HG03354 (cell line): ENCODE measurements at regions not wholly inside any gene's neighbourhood (a gene's known extent, or its start where the extent isn't known, plus 50 kb on each side); places are given as distances from the start of the nearest gene placed in this dataset.

Experiments
- ATAC-seq: cut with Tn5 transposase; IDR thresholded peaks from one replicate; pipeline ENCODE4 v1.9.1; 2021; ENCODE audit warnings: mild to moderate bottlenecking; ENCODE audit not compliant: unreplicated experiment, poor library complexity, severe bottlenecking

DNA sequence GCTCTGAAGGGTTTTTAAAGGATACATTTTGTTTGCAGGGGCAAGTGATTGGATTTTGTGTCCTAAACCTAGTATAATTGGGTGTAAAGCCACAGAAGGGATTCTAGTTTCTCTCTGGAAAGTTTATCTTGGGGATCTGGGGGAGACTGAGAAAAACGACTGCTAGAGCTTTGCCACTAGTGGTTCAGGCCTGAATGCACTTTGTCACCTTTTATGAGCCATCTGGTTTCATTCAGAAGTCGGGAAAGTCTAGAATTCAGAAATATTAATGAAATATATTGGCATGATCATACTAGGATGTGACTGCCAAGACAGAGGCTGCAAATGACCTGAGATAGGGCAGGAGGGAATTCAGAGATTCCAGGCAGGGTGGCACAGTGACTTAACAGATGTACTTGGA lies 111.5 kb upstream of the KCNK2 start:
- ATAC-seq = no peak

DNA sequence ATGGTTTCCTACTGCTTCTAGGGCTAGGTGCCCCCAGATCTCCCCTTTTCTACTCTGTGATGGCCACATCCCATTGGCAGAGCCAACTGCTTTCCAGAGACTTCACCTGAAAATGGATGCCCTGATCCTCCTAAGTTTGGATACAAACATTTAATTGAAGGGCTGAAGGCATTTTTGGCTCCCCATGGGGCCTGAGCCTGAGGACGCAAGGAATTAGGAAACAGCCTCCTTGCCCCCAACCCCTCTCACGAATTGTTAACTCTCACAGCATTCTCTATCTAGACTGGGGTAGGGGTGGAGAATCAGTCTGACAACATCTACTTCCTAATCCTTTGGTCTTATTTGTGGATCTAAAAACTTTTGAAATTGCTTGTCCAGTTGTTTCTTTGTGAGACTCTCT lies 108.5 kb upstream of the KCNK2 start:
- no peak for ATAC-seq

DNA sequence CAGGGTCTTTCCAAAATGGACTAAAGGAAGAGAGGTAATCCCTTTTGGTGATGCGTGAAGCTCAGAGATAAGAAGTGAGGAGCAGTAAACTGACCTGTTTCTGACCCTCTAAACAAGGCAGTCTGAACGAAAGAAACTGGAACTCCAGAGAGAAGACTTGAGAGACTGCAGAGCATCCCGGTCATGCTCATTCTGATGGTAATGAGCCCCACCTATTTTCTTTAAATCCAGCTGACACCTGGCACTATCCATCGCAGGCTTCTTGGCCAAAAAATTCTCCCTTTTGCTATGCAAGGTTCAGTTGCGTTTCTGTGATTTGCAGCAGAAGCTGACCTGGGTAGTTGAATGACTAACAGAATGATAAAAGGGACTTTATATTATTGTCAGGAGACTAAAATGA lies 105.9 kb upstream of the KCNK2 start:
- no peak for ATAC-seq

DNA sequence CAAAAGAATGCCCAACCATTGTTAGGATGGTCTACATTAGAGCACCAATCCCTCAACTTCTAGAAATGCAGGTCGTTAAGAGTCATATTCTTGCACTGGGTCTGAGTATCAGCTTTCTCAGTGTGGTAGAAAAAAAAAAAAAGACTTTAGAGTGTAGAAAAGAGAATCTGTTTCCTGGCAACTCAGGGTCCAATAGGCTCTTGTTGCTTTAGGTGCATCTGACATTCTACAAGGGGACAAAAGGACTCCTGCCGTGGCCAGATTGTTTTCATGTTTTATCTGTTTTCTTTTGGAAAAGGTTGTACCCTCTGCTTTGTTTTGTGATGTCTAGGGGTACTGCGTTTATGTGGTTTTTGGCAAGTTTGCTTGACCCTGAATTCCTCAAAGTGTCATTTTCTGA lies 105.4 kb upstream of the KCNK2 start:
- no peak for ATAC-seq

DNA sequence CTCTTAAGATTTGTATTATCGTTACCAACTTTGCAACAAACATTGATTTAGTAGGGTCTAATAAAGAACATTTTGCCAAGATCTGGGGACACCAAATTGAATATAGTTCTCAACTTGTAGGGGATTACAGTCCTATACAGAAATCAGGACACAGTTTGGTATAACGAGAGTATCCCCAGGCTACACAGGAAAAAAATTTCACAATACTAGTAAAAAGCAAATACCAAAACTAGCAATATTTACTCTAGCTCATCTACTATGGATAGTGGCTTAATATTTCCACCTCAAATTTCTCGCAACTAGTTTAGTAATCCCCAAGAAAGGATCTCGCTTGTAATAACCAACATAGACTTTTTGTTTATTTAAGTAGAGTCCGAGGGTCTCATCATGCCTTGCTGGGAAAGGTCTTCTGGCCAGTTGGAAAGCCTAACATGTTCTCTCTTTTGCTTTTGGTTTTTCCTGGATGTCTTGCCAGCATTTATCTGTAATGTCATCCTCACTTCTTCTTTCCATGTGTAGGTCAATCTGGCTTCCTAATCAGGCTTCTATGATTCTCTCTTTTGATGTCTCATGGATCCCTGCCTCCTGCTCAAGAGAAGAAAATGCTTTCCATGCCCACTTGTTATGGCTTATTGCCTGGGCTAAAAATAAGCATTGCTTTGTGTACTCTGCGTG lies 104.7 kb upstream of the KCNK2 start:
- ATAC-seq = no peak

DNA sequence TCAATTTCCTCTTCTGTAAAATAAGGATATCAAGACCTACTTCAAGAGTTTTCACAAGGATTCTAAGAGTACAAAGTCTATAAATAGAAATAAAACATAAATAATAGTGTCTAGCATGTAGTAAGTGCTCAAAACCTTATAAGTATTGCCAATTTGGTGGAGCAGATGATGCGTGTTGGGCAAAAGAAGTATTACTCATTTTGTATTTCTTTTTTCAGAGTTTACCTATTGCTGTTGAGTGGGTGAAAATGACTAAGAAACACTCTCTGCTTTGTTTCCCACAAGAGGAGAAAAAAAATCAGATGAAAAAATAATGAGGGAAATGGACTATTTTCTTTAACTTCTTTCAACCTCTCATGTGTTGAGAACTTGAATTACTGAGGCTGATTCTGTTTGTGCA lies 103.3 kb upstream of the KCNK2 start:
- no peak for ATAC-seq

DNA sequence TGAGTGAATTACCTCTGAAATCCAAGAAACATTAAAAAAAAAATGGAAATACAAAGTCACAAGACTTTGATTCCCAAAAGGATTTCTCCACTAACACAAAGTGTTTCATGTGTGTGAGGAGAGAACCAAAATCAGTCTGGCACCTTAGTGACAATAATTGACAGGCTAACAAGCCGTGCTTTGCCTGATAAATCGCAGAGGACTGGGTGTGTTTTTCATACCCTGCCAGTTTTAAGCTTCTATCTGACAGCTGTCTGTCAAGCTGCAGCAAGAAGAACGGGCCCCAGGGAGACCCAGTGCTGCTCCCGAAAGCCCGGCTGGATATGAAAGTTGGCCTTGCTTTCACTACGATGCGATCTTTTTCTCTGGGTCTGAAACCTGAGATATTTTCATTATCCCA lies 101.6 kb upstream of the KCNK2 start:
- no peak for ATAC-seq

DNA sequence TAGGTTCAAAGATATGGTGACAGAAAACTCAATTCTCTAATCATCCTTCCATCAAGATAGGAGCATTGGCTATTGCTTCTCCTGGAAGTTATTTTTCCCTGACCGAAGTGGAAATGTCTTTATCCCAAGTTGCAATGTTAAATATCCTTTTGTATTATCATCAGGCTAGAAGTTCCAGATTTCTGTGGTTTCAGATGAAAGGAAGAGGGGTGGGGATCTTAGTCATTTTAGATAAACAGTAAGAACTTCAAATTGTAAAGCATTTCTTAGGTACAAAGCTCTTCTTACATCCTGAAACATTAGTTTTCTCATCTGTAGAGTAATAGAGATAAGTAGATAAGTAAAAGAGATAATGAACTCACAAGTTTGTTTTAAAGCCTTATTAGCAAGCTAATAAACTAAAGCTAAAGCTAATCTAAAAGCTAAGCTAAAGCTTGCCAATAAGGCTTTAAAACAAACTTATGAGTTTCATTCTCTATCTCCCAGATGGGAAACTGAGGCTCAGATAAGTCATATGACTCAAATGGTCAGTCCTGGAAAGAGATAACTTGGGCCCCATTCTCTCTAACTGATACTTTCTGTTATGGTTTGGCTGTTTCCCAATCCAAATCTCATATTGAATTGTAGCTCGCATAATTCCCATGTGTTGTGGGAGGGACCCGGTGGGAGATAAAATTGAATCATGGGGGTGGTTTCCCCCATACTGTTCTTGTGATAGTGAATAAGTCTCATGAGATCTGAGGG lies 99.2 kb upstream of the KCNK2 start:
- ATAC-seq = no peak

DNA sequence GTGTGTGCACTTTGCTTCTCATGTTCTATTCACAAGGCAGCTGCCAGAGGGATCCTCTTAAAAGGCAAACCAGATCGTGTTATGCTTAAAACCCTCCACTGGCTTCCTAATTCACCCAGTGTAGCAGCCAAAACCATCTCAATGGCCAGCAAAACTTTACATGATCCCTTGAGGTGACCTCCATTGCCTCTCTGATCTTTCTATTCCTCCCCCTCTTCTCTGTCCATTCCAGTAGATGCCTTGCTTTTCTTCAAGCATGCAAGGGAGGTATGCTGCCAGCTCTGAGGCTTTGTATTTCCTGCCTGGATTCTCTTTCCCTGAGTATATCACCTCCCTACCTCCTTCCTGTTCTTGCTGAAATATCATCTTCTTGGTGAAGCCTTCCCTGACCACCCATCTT lies 93.2 kb upstream of the KCNK2 start:
- no peak for ATAC-seq

DNA sequence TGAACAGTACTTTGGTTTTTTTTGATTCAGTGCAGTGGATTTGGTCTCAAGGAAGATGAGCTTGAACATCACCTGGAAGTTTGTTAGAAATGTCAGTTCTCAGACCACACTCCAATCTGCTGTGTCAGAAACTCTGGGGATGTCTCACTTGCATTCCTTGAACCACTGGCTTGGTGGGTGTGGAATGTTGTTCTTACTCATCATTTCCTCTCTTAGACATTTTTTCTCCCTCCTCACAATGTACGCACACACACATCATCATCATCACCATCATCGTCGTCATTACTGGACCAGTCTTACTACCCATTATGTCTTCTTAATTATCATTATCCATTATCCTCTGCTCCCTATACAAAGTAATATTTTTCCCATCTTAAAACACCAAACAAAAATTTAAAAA lies 91.9 kb upstream of the KCNK2 start:
- no peak for ATAC-seq

DNA sequence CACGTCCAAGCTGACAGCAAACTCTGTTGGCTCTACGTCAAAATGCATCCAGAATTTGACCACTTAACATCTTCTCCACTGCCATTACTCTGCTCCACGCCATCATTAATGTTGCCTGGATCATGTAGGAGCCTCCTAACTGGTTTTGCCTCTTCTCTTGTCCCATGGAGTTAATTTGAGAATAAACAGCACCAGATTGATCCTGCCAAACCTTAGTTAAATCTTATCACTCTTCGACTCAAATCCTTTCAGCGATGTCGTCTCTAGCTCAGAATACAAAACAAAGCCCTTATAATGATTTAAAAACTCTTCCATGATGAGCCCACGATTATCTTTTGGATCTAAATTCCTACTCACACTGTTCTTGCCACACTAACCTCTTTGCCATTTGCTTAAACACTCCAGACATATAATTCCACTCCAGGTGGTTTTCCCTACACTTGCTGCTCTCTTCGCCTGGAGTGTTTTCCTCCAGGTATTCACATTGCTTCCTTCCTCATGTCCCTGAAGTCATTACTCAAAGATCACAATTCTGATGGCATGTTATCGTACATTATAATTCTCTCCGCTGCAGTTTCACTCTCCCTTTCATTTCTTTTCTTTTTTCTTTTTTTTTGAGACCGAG lies 90.7 kb upstream of the KCNK2 start:
- ATAC-seq = no peak

DNA sequence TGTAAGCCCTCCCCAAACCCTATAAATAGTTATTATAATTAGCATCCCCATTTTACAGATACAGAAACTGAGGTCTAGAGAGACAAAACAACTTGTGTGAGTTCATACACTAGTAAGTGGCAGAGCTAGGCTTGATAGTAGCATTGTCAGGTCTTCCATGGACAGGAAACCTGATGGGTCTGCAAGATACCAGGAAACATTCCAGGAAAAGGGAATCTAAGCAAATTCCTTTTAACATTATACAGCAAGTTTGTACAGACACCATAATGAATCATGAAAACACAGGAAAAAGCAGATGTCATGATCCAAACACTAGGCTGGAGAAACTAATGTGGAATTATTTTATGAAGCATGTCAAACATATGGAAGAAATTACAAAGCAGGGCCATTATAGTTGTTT lies 89.1 kb upstream of the KCNK2 start:
- no peak for ATAC-seq

DNA sequence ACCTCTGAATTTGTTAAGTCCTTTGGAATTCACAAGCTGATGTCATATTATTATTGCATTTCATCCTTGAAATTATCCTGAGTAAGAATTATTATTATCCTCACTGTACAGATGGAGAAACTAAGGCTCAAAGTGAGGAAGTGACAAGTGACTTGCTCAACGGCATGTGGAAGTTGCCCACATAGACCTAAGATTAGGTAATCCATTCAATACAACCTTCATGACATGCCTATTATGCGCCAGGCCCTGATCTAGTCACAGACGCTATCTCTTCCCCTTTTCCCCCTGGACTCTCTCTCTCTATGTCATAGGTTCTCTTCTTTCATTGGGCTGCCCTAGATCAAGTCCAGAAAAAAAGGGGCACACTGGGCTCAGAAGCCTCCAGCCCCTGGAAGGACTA lies 84.9 kb upstream of the KCNK2 start:
- ATAC-seq = no peak

DNA sequence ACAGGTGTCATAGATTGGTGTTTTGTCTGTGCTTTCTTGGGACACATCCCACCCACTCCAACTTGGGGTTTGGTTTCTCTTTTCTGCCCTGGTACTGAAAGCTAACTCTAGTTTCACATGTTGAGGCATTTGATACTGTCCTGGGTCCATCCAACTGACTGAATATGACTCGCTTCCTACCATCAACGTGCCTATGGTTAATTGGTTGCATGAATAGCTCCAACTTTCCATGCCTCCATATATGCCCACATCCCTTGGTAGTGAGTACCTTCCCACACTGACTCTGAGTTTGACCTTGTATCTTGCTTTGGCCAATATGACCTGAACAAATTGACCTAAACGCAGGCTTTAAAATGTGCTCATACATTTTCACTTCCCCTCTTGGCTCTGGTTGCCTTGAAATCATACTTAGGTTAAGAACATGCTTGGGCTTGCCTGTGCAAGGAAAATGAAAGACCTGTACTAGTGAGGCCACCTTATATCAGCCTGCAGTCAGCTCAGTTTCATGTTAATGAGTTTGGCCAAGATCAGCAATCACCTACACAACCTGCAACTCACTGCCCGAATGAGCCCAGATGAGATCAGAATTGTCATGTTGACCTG lies 81.0 kb upstream of the KCNK2 start:
- peak; percentile 81 for ATAC-seq

DNA sequence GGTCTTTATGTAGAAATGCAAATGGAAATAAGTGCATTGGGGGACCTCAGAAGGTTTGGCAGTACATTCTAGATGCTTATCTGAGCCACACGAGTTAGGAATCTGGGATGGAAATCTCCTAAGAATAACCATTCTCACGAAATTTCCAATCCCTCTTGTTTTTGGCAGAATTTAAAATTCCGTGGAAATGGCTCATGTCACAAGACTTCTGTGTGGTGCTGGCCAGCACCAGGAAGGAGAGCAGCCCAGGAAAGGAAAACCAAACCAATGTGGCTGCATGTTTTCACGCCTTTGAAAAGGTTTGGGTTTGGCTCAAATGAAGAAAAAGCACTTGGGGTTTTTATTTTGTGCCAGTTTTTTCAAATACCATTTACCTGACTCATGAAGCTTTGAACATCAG lies 80.1 kb upstream of the KCNK2 start:
- ATAC-seq = no peak

DNA sequence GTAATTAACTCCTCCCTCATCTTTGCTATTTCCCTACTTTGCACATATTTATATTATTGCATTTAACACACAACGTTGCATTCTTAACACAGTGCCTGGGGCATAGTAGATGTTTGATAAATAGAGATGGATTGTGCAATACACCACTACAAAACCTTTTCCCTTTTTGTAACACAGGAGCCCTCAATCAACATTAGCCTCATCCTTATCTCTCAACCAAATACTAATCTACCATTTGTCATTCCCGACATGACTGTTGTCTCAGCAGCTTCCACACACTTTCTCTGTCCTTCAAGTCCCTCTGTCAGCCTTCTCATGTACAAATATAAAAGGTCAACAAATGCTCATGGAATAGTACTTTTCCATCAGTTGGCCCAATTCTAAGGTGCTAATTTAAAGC lies 78.9 kb upstream of the KCNK2 start:
- no peak for ATAC-seq

DNA sequence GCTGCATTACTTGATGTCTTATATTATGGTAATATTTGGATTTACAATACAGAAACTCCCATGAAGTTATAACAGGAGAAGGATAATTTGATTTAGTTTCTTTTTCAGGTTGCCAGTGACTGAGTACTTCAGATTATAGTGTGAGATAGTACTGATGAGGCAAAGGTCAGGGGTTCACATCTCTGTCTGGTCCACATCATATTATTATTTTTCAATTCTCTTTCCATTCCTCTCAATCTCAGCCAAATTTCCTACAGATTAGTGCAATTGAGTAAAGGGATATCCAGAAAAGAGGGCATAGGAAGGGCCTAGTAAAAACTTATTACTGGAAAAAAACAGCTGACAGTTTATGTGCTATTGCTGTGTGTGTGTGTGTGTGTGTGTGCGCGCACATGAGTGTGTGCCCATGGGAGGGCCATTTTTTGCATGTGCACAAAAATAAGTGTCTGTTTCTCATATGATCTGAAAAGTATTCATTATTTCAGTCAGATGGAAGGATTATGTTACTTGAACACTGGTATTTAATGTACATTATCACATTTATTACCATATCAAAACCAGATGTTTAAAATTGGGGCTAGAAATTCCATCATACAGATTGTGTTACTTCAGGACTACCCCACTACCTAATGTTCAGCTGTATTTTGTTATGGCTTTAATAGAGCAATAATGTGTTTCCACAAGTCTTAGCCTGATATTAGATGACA lies 78.3 kb upstream of the KCNK2 start:
- ATAC-seq = no peak

DNA sequence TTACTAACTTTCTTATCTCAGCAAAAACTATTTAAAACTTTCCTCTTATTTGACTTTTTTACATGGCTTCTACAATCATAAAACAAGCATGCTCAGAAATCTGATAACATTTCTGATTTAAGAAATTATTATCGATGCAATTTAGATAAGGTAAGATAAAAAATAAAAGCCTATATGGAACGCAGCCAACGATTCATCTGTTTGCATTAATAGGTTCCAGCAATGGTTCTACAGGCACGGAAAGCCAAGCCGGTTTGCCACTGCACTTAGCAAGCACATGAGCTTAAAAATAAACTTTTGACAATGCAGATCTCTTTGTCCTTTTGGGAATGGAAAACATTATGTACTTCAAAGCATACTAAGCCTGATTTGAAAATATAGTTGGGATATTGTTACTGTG lies 77.5 kb upstream of the KCNK2 start:
- no peak for ATAC-seq

DNA sequence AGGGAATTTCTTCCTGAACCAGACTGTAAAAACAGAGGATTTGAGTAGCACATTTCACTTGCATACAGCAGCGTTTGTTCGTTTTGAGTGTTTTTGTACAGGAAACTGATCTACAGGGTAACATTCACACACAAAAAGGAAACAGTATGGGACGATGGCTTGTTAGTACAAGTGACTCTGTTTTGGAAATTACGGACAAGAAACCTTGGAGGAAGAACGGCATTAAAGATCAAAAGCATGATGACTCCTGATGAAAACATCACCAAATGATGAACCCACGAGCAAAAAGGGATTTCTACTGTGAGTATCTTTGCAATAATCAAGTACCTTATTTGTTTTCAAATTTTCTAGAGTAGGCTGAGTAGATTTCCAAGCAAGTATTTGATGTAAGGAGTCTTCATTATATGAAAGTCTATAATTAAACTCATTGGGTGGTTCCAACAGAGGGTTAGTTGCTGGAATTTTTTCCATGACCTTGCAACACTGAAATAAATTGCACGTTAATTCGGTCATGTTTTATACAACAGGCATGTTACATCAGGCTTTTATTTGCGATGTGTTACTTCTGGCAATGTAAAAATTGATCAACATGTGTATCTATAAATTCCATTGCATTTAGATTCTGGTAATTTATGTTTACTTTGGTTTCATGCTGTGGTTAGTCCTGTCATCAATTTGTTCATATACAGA lies 76.7 kb upstream of the KCNK2 start:
- no peak for ATAC-seq

DNA sequence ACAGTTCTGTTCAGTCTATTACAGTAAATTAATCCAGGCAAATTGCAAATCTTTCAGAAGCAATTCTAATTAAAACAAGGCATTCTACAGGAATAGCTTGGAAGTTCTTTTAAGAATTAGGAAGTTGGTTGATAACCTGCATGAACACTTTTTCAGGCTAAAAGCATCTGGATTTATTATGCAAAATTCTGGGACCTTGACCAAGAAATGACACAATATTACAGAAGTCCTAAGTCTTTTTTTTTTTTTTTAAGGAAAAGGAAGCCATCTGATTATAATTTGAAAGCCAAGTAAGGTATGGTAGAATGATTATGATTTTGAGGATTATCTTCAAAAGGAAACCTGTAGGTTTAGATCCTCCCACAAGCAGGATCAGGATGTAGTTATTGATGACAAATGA lies 74.7 kb upstream of the KCNK2 start:
- ATAC-seq = no peak
